IMR-90 (cell line): ENCODE measurements at regions not wholly inside any gene's neighbourhood (a gene's known extent, or its start where the extent isn't known, plus 50 kb on each side); places are given as distances from the start of the nearest gene placed in this dataset.

Experiments
- ATAC-seq: fragments of 200-7000 bp; cut with Tn5 transposase; 2 replicates; pipeline ENCODE4 v1.9.1; 2020; ENCODE audit warnings: low read depth, mild to moderate bottlenecking, moderate library complexity
- BruUV-seq: library from RNA; stranded (reverse); fragments of 400-500 nt; replicated peaks from 2 replicates; lab custom pipeline; 2021; lab: Mats Ljungman, UMichigan
- CTCF ChIA-PET: fragments of 300-600 bp; formaldehyde crosslinking; extraction: SDS; loops from one replicate; lab custom pipeline; 2021; ENCODE audit warnings: antibody characterized with exemption; lab: Yijun Ruan, JAX
- POLR2A ChIA-PET: fragments of 300-600 bp; sonication (Branson Sonifier 250); formaldehyde crosslinking; loops from one replicate; lab custom pipeline; 2022; ENCODE audit warnings: antibody characterized with exemption; ENCODE audit not compliant: unreplicated experiment; lab: Charles Lee
- DNase-seq: peaks from one replicate; pipeline ENCODE4 v3.0.0; 2013
- H2AFZ ChIP-seq: replicated peaks from 2 replicates; pipeline ENCODE3; 2013; ENCODE audit warnings: low read length, mild to moderate bottlenecking; ENCODE audit not compliant: poor library complexity
- H2AK5ac ChIP-seq: 2 replicates; pipeline ENCODE4 v1.6.1; 2013; ENCODE audit warnings: low read depth, low read length, inconsistent platforms
- H2AK9ac ChIP-seq: replicated peaks from 2 replicates; pipeline ENCODE3; 2013; ENCODE audit warnings: mild to moderate bottlenecking, low read depth, low read length, moderate library complexity; ENCODE audit not compliant: poor library complexity
- H2BK120ac ChIP-seq: 2 replicates; pipeline ENCODE4 v1.6.1; 2013; ENCODE audit warnings: low read depth, low read length, inconsistent platforms
- H2BK15ac ChIP-seq: 3 replicates; pipeline ENCODE4 v1.6.1; 2013; ENCODE audit warnings: low read depth, low read length, inconsistent platforms
- H2BK20ac ChIP-seq: 2 replicates; pipeline ENCODE4 v1.6.1; 2013; ENCODE audit warnings: low read depth, mild to moderate bottlenecking, inconsistent platforms, low read length, moderate library complexity
- H2BK5ac ChIP-seq: 2 replicates; pipeline ENCODE4 v1.6.1; 2013; ENCODE audit warnings: mild to moderate bottlenecking, low read depth, low read length, inconsistent platforms; ENCODE audit not compliant: poor library complexity, severe bottlenecking
- H3K14ac ChIP-seq: replicated peaks from 2 replicates; pipeline ENCODE4 v1.6.1; 2013; ENCODE audit warnings: low read depth, low read length, inconsistent platforms
- H3K18ac ChIP-seq: 2 replicates; pipeline ENCODE4 v1.6.1; 2013; ENCODE audit warnings: low read depth, low read length, control low read depth
- H3K23ac ChIP-seq: 2 replicates; pipeline ENCODE4 v1.6.1; 2013; ENCODE audit warnings: low read depth, low read length, inconsistent platforms
- H3K27ac ChIP-seq: 2 replicates; pipeline ENCODE4 v1.5.1; 2013; ENCODE audit warnings: mild to moderate bottlenecking, control low read depth, low read length; ENCODE audit not compliant: insufficient read depth
- H3K27me3 ChIP-seq: 2 replicates; pipeline ENCODE4 v1.6.1; 2013; ENCODE audit warnings: low read length; ENCODE audit not compliant: control insufficient read depth, insufficient read depth
- H3K36me3 ChIP-seq: 2 replicates; pipeline ENCODE4 v1.6.1; 2013; ENCODE audit warnings: low read length, mixed read lengths; ENCODE audit not compliant: control insufficient read depth, insufficient read depth
- H3K4ac ChIP-seq: 2 replicates; pipeline ENCODE4 v1.6.1; 2013; ENCODE audit warnings: low read depth, low read length, inconsistent platforms
- H3K4me1 ChIP-seq: 2 replicates; pipeline ENCODE4 v1.6.1; 2013; ENCODE audit warnings: low read length, mixed read lengths; ENCODE audit not compliant: control insufficient read depth, insufficient read depth
- H3K4me2 ChIP-seq: 2 replicates; pipeline ENCODE4 v1.6.1; 2013; ENCODE audit warnings: low read depth, mild to moderate bottlenecking, control low read depth, low read length, moderate library complexity
- H3K4me3 ChIP-seq: 2 replicates; pipeline ENCODE4 v1.5.1; 2013; ENCODE audit warnings: low read depth, mild to moderate bottlenecking, control low read depth, low read length, moderate library complexity; ENCODE audit not compliant: insufficient read depth
- H3K56ac ChIP-seq: 2 replicates; pipeline ENCODE4 v1.6.1; 2013; ENCODE audit warnings: low read length, inconsistent platforms; ENCODE audit not compliant: insufficient read depth; ENCODE audit errors: extremely low read depth
- H3K79me1 ChIP-seq, 2 experiments: 2 replicates each; pipeline ENCODE4 v1.6.1; 2013; ENCODE audit warnings: low read length in 2 of 2, inconsistent platforms in 1 of 2, low read depth in 1 of 2
- H3K9ac ChIP-seq: 2 replicates; pipeline ENCODE4 v1.6.1; 2013; ENCODE audit warnings: low read depth, low read length, control low read depth
- H3K9me1 ChIP-seq: 2 replicates; pipeline ENCODE4 v1.6.1; 2013; ENCODE audit warnings: low read length, inconsistent platforms; ENCODE audit not compliant: insufficient read depth
- H3K9me3 ChIP-seq: 2 replicates; pipeline ENCODE4 v1.6.1; 2013; ENCODE audit warnings: low read length; ENCODE audit not compliant: control insufficient read depth, insufficient read depth
- H4K20me1 ChIP-seq: 2 replicates; pipeline ENCODE4 v1.6.1; 2013; ENCODE audit warnings: low read length, inconsistent platforms; ENCODE audit not compliant: insufficient read depth
- H4K5ac ChIP-seq: 2 replicates; pipeline ENCODE4 v1.6.1; 2013; ENCODE audit warnings: mild to moderate bottlenecking, low read depth, low read length, control low read depth
- H4K8ac ChIP-seq, 2 experiments: 2 replicates each; pipeline ENCODE4 v1.6.1; 2013; ENCODE audit warnings: low read depth in 2 of 2, low read length in 2 of 2, control low read depth in 1 of 2, inconsistent platforms in 1 of 2
- H4K91ac ChIP-seq: 2 replicates; pipeline ENCODE4 v1.6.1; 2013; ENCODE audit warnings: low read depth, low read length, inconsistent platforms; ENCODE audit not compliant: insufficient read depth
- CHD1 ChIP-seq: IDR thresholded peaks from 2 replicates; pipeline ENCODE4 v1.6.1; 2012; ENCODE audit warnings: low read depth, low read length, improper control_type of control experiment
- ELK1 ChIP-seq: fragments of 150-350 bp; IDR thresholded peaks from 2 replicates; pipeline ENCODE4 v1.6.1; 2016; ENCODE audit warnings: low read depth, mild to moderate bottlenecking, low read length, moderate library complexity, borderline replicate concordance
- MAZ ChIP-seq: IDR thresholded peaks from 2 replicates; pipeline ENCODE4 v1.6.1; 2012; ENCODE audit warnings: low read depth, mild to moderate bottlenecking, low read length, improper control_type of control experiment, moderate library complexity, borderline replicate concordance
- RCOR1 ChIP-seq: IDR thresholded peaks from 2 replicates; pipeline ENCODE4 v1.6.1; 2012; ENCODE audit warnings: mild to moderate bottlenecking, low read length, improper control_type of control experiment; ENCODE audit not compliant: insufficient replicate concordance
- RFX5 ChIP-seq: IDR thresholded peaks from 2 replicates; pipeline ENCODE4 v1.8.0; 2012; ENCODE audit warnings: low read depth, mild to moderate bottlenecking, low read length, moderate library complexity
- SMC3 ChIP-seq: fragments of 150-350 bp; IDR thresholded peaks from 2 replicates; pipeline ENCODE4 v1.6.1; 2016; ENCODE audit warnings: low read depth, mild to moderate bottlenecking, antibody characterized with exemption, low read length, moderate library complexity
- WGBS, 2 experiments: methylation state at CpG; one replicate each; pipeline versions ENCODE4 v1.1.5 to v1.1.7; 2013; ENCODE audit warnings: missing lambda C conversion rate in 2 of 2; ENCODE audit not compliant: insufficient read length in 1 of 2; ENCODE audit errors: extremely low coverage in 2 of 2; 5-methylcytosine and 5-hydroxymethylcytosine counted together
- dilution Hi-C: fragments of 300-500 bp; cut with HindIII; formaldehyde crosslinking; loops from one replicate; pipeline ENCODE4 v1.14.3; 2018; ENCODE audit warnings: low sequenced_read_pairs; ENCODE audit not compliant: unreplicated experiment
- in situ Hi-C: fragments of 300-500 bp; cut with MboI; formaldehyde crosslinking; loops from 3 replicates; pipeline ENCODE4 v1.14.3; 2019; ENCODE audit warnings: low sequenced_read_pairs, inconsistent platforms, mixed read lengths
- intact Hi-C: fragments of 100-400 bp; cut with micrococcal nuclease; formaldehyde crosslinking; loops from 2 replicates; pipeline ENCODE4 v1.10.0; 2022
- TF ChIP-seq, protein P1 (sequence below): conservative IDR thresholded peaks from 2 replicates; pipeline ENCODE4 v1.5.1; 2012; ENCODE audit warnings: mild to moderate bottlenecking, low read depth, low read length, improper control_type of control experiment

- H3K18ac ChIP-seq, result no peak overlapping the region
- DNase-seq (no peak), ATAC-seq (no peak)
- no peaks in the 10 kb centered on the region for H3K9me1 ChIP-seq
- no peak overlapping the region for H3K4me3 ChIP-seq
- H4K8ac ChIP-seq, result no peak overlapping the region
- no peaks in the 10 kb centered on the region for H3K36me3 ChIP-seq
- H3K56ac ChIP-seq, result no peak overlapping the region
- no peak overlapping the region for H2BK20ac ChIP-seq
- H4K5ac ChIP-seq, result no peak overlapping the region
- ChIA-PET POLR2A (no interaction called here), CTCF (no interaction called here)
- H3K9ac ChIP-seq, result no peak overlapping the region
- peaks cover 48% of the 10 kb centered on the region for H3K9me3 ChIP-seq
- no peak overlapping the region for H3K23ac ChIP-seq
- H3K27me3 ChIP-seq, result no peaks in the 10 kb centered on the region
- no peak overlapping the region for H2BK15ac ChIP-seq
- in situ Hi-C loops, result no loop called here
- H3K4me2 ChIP-seq, result no peak overlapping the region
- no peak overlapping the region for H2AFZ ChIP-seq
- TF ChIP-seq, protein P1, sequence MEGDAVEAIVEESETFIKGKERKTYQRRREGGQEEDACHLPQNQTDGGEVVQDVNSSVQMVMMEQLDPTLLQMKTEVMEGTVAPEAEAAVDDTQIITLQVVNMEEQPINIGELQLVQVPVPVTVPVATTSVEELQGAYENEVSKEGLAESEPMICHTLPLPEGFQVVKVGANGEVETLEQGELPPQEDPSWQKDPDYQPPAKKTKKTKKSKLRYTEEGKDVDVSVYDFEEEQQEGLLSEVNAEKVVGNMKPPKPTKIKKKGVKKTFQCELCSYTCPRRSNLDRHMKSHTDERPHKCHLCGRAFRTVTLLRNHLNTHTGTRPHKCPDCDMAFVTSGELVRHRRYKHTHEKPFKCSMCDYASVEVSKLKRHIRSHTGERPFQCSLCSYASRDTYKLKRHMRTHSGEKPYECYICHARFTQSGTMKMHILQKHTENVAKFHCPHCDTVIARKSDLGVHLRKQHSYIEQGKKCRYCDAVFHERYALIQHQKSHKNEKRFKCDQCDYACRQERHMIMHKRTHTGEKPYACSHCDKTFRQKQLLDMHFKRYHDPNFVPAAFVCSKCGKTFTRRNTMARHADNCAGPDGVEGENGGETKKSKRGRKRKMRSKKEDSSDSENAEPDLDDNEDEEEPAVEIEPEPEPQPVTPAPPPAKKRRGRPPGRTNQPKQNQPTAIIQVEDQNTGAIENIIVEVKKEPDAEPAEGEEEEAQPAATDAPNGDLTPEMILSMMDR, result no peak
- TF ChIP-seq SMC3 (no peak), RFX5 (no peak), MAZ (no peak), RCOR1 (no peak), CHD1 (no peak), ELK1 (no peak)
- no peaks in the 10 kb centered on the region for H4K20me1 ChIP-seq
- no peak overlapping the region for H2BK120ac ChIP-seq
- H2AK9ac ChIP-seq, result no peak overlapping the region
- no peak overlapping the region for H4K91ac ChIP-seq
- H3K4me1 ChIP-seq, result no peaks in the 10 kb centered on the region
- WGBS, 2 experiments, result 21% methylated on average over 2 of the region's 3 CpGs; no CpG with 5 or more reads in 1 of the 2 experiments
- no TSS peak for BruUV-seq
- dilution Hi-C loops, result no loop called here
- no peaks in the 10 kb centered on the region for H3K79me1 ChIP-seq
- no peak overlapping the region for H3K14ac ChIP-seq
- H3K4ac ChIP-seq, result no peak overlapping the region
- no peak overlapping the region for H3K27ac ChIP-seq
- no peak overlapping the region for H2BK5ac ChIP-seq
- no peak overlapping the region for H2AK5ac ChIP-seq
- intact Hi-C loops, result no loop called here
These were observed 55.6 kb upstream of the PEG3 start for GRCh38 chr19:56896095-56896494.
